GM19023 (cell line): ENCODE measurements at regions not wholly inside any gene's neighbourhood (a gene's known extent, or its start where the extent isn't known, plus 50 kb on each side); places are given as distances from the start of the nearest gene placed in this dataset.

Source experiments
- ATAC-seq: cut with Tn5 transposase; IDR thresholded peaks from one replicate; pipeline ENCODE4 v1.9.1; 2021; ENCODE audit warnings: mild to moderate bottlenecking, moderate library complexity; ENCODE audit not compliant: unreplicated experiment

DNA sequence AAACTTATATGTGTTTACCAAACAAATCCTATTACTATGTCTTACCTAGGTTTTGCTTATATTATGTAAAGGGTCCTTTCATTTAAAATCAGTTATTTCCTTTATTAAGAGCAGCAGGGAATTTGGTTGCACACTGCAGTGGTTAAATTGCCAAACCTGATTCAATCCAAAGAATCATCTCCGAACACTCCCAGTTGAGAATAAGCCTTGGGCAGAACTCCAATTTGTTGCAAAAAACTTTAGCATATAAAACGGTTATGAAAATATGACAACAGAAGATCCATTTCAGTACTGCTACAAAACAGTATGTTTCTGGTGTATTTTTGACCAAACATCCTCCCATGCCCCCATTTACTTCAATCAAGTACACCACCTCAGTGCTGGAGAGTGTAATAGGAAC lies 587.0 kb upstream of the GRAMD2B start:
- no peak for ATAC-seq

DNA sequence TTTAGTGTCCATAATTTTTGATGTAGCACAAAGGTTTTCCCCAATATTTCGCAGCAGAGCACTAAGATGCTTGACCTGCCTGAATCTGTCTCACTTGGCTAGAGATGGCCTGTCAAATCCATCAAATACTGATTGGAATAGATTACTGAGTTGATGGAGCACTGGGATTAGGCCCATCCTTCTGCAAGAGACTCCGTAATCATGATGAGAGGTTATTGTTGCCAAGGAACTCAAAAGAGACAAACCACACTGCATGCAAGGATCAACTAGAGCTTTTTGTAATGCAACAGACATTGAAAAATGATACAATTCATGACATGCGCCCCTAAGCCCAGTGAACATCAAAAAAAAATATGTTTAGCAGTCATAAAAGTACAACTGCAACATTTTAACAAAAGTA lies 585.3 kb upstream of the GRAMD2B start:
- ATAC-seq, result no peak

DNA sequence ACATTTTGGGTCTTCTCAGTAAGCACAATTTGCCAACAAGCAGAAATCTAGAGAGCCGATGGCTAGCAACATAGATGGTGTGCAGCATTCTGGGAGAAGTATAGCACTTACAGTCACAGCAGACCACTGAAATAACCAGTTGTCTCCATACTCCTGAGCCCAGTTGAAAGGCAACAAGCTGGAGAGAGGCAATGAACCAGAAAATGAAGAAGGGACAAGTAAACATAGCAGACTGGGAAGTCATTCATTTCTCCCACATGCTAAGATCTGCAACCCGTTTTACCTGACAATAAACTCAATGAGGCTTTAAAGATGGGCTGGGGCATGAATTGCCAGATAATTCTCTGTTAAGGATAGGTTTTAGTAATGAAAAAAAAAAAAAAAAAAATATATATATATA lies 575.6 kb upstream of the GRAMD2B start:
- ATAC-seq, result no peak

DNA sequence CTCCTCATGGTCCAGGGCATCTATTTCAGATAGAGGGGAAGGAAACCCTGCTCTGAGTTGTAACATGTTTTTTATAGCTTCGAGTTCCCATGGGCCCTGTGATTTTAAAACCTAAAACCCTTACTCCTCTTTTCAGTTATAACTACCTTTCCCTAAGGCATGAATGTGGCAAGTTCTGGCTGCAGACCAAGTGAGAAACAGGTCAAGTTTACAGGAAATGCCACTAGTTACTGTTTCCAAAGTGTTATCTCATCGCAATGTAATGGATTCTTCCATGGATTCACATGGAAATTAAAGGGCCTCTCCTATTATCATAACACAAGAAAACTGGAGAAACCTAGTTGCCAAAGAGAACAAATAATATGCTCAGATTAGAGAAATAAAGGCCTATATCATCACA lies 574.5 kb upstream of the GRAMD2B start:
- ATAC-seq, result no peak

DNA sequence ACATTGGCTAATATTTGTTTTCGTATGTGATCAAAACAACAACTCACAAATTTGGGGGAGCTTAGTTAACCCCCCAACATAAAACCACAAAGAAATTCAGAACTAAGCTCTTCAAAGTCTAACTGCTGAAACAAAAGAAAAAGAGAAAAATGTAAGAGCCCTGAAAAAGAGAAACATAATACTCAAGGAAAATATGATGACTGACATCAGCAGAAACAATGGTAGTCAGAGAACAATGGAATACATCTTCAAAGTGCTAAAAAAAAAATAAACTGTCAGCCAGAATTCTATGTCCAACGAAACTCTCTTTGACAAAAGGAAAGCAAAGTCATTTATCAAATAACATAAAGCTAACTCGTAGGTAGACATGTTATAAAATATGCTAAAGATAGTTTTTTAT lies 566.3 kb upstream of the GRAMD2B start:
- no peak for ATAC-seq

GRCh38 chr5:125863579-125863978 lies 559.6 kb upstream of the GRAMD2B start:
- ATAC-seq, result no peak

DNA sequence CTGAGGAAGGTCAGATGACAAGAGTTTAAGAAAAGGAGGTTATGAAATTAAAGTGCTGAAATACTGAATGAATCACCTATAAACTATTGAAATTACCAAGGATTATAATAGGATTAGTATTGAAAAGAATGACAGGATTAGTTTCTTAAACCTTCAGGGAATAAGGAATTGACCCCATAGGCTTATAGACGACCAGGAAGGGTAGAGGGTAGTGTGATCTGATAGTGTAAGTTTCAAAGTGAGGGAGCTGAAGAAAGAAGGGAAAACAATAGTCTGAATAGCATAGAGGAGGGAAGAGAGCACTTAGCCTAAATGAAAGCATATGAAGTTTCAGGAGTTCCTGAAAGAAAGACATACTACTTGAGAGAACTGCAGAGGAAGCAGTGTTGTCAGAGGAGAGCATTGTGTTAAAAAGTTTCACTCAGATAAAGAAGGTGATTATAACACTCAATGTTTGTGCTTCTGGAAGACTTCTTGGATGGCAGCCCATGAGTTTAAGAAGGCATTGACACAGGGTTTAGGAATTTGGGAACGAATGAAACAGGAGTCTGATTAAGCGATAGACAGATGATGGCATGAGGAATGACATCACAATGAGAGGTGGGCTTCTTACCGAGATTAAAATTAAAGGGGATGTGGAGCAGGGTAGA lies 557.9 kb upstream of the GRAMD2B start:
- no peak for ATAC-seq

DNA sequence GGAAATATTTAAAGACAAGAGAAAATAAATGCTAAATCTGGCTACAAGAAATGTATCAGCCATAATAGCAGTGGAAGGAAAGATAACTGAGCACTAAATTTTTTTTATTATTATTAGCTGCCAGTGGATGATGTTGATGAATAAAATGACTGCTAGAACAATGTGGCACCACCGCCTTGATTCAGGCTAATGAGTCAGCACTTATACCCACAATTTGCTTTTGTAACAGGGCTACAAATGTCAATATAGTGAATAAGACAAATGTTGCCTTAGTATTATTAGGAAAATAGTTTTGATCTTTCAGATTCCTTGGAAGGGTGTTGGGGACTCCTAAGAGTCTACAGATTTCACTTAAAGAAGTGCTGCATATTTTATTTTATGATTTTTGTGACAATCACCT lies 555.2 kb upstream of the GRAMD2B start:
- ATAC-seq, result no peak

- no peak for ATAC-seq
Observed at GRCh38 chr5:125870256-125870655, 553.0 kb upstream of the GRAMD2B start.

DNA sequence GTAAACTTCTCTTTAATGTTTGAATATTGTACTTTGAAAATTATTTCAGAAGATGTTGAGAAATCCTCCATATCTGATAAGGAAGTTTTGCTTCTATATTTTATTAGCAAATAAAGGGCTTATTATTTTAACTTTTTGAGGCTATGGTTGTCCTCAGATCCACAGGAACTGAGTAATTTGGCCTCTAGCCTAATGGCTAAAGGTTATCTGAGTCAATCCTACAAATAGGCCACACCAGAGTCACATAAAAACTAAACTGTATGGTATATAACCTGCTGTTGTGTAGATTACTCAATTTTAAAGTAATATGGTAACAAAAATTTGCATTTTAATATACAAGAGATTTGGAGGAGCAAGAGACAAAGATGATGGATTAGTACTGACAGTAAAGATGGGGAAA lies 549.2 kb upstream of the GRAMD2B start:
- ATAC-seq, result no peak

DNA sequence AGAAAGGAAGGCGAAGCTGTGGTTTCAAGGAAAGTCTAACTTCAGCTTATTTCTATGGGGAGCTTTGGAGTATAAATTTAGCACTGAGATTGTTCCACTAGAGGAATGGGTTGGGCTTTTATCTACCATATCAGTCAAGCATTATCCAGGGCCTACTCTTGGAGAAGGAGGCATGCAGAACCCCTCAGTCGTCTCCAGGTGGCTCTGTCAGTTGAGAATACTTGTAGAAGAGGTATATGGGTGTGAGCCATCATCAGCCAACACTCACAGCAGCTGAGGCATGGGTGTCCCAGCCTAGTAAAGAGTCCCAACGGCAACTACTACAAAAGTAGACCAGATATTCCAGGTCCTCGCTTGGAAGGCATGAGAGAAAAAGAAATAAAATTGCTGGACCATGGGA lies 548.5 kb upstream of the GRAMD2B start:
- no peak for ATAC-seq

DNA sequence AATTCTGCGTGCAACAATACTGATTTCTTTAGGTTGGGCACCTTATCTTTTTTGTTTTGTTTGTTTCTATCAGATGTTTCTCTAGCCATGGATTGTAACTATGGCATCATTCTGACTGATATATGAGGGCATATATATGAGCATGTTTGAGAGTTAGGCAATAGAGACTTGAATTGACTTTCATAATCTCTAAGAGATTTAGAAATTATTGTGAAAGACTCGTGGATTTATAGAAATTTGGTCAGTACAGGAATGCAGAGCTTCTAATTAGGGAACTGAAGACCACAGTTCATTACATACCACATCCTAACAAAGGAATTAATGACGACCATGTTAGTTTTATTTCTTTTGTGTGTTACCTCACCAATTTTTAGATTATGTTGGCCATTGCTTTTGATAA lies 546.0 kb upstream of the GRAMD2B start:
- no peak for ATAC-seq

GRCh38 chr5:125882061-125882460 lies 541.1 kb upstream of the GRAMD2B start:
- no peak for ATAC-seq

GRCh38 chr5:125883223-125883622 lies 540.0 kb upstream of the GRAMD2B start:
- ATAC-seq, result no peak

DNA sequence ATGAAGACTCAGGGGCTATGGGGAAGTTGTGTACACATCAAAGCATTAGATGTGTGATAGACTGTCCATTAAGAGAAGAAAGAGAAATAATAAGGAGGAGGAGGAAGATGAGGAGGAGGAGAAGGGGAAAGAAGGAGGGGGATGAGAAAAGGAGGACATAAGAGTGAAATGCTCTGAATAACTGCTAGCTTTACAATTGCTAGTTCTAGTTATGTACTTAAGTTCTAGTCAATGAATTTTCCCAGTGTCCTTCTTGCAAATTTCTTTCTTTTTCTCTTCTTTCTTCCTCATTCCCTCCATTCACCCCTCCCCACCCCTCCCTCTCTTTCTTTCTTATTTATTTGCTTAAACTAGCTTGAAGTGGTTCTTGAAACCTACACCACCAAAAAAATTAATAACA lies 534.9 kb upstream of the GRAMD2B start:
- ATAC-seq, result no peak

DNA sequence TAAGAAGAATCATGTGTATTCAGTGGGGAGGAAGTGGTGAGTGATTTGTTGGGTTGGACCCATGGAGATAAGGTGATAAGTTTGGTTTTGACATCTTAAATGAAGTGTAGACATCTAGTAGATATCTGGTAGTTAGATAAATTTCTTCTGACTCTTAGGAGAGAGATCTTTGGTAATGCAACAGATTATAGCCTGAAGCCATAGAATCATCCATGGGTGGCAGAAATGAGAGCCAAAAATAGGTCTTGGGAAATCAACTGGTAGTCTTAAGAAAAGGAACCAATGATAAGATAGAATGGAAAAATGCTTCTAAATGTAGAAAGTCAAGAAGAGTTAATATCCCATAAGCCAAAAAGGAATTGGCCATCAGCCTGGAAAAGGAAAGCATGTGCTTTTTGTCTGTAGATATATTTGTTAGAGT lies 532.7 kb upstream of the GRAMD2B start:
- ATAC-seq, result no peak

DNA sequence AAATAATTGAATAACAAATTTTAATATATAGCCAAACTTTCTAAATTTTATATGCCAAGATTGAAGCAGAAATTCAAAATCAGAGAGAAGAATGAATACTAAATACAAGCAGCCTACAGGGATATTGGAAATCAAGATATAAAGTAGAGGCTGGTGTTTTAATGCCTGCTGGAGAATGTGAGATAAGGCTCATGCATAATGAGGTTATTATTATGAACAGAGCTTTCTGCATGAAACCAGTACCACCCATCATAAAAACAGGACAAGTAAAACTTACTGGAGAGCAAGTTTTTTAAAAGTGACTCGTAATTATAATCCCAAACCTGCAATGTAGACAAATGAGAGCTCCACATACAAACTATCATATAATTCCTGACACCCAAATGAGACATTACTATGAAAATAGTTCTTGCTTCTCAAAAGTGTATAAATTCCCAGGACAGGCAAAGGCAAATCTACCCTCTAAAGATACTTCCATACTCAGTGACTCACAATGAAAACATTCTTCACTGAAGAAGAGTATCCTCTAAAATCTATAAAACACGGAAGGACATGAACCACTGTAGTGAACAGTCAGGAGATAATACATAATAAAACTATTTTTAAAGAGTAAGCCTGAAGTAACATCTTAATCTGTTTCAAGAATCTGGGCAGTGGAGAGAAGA lies 532.0 kb upstream of the GRAMD2B start:
- ATAC-seq, result no peak

DNA sequence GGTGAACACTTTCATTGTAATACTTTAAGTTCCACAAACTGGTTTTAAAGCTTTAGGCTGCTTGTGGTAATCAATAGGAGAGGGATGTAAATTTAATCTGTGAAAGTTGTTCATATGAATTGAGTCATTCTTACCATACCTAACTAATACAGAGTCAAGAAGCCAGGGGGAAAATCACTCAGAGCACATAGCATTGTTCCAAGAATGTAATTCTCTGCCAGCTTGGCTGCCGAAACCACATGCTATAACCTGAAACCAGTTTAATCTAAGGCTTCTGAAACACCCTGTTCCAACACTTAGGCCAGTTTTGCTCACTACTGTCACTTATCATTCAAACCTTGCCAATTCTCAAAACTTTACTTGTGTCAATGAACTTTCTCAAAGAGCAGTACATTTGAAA lies 528.8 kb upstream of the GRAMD2B start:
- ATAC-seq, result no peak

- no peak for ATAC-seq
Observed at GRCh38 chr5:125896368-125896767, 526.8 kb upstream of the GRAMD2B start.

DNA sequence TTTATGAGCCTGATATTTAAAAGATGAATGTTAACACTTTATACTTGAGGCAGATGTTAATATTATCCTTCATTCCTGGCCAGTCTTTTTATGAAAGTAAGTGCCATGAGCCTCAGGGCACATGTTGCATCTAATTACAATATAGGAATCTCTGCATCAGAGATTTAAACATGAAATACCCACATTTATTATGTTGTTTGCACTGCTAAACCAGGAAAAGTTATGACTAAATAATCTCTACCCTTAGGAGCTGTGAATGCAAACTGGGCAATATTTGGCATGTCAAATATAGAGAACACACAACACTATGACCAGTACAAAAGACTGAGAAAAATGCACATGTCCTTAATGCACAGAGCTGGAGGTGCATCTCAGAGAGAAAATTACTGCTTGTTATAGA lies 526.1 kb upstream of the GRAMD2B start:
- ATAC-seq, result no peak

GRCh38 chr5:125898851-125899405 lies 524.3 kb upstream of the GRAMD2B start:
- no peak for ATAC-seq

DNA sequence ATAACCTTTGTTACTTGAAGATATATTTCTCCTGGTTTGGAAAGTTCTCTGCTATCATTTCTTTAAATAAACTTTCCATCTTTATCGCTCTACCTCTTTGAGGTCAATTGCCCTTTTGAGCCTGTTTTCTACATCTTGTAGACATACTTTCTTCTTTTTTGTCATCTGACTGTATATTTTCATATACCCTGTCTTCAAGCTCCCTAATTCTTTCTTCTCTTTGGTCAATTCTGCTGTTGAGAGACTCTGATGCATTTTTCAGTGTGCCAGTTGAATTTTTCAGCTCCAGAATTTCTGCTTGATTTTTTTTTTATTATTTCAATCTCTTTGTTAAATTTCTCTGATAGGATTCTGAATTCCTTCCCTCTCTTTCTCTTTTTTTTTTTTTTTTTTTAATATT lies 511.2 kb upstream of the GRAMD2B start:
- ATAC-seq, result no peak

GRCh38 chr5:125913200-125913599 lies 510.0 kb upstream of the GRAMD2B start:
- ATAC-seq, result no peak
